Neural cell (in vitro differentiated cells): ENCODE measurements at regions not wholly inside any gene's neighbourhood (a gene's known extent, or its start where the extent isn't known, plus 50 kb on each side); places are given as distances from the start of the nearest gene placed in this dataset.

ENCODE experiments used
- H2AFZ ChIP-seq: fragments of 200-600, 300-800 bp; sonication (generic), shearing (Covaris generic); 2 replicates; pipeline ENCODE4 v1.6.0; 2014; ENCODE audit warnings: low read depth, mild to moderate bottlenecking, antibody characterized with exemption, low read length, moderate library complexity
- H3F3A ChIP-seq: fragments of 200-600 bp; shearing (Covaris generic); 2 replicates; pipeline ENCODE4 v1.6.1; 2016; ENCODE audit warnings: mild to moderate bottlenecking, moderate library complexity, mixed read lengths, antibody characterized with exemption, low read length; ENCODE audit not compliant: insufficient read depth, poor library complexity, severe bottlenecking
- H3K27ac ChIP-seq: fragments of 200-600, 300-800 bp; sonication (generic), shearing (Covaris generic); 2 replicates; pipeline ENCODE4 v1.5.1; 2014; ENCODE audit warnings: mild to moderate bottlenecking, low read length, moderate library complexity
- H3K27me3 ChIP-seq: fragments of 300-800, 200-600 bp; sonication (generic), shearing (Covaris generic); 2 replicates; pipeline ENCODE4 v1.6.0; 2014; ENCODE audit warnings: mild to moderate bottlenecking, low read depth, low read length, moderate library complexity; ENCODE audit not compliant: insufficient read depth
- H3K36me3 ChIP-seq: fragments of 300-800, 200-600 bp; sonication (generic), shearing (Covaris generic); 2 replicates; pipeline ENCODE4 v1.5.1; 2014; ENCODE audit warnings: mild to moderate bottlenecking, antibody characterized with exemption, low read length, moderate library complexity; ENCODE audit not compliant: insufficient read depth
- H3K4me2 ChIP-seq: fragments of 300-800, 200-600 bp; sonication (generic), shearing (Covaris generic); 2 replicates; pipeline ENCODE4 v1.6.0; 2014; ENCODE audit warnings: mild to moderate bottlenecking, low read length
- H3K4me3 ChIP-seq: fragments of 300-800, 200-600 bp; sonication (generic), shearing (Covaris generic); 2 replicates; pipeline ENCODE4 v1.5.1; 2014; ENCODE audit warnings: mild to moderate bottlenecking, low read length, moderate library complexity
- H3K79me2 ChIP-seq: fragments of 200-600 bp; shearing (Covaris generic); replicated peaks from 2 replicates; pipeline ENCODE4 v1.6.0; 2014; ENCODE audit warnings: mild to moderate bottlenecking, low read length, moderate library complexity; ENCODE audit not compliant: insufficient read depth
- H3K9ac ChIP-seq: fragments of 300-800, 200-600 bp; sonication (generic), shearing (Covaris generic); 2 replicates; pipeline ENCODE4 v1.6.1; 2016; ENCODE audit warnings: mild to moderate bottlenecking, low read length, mixed read lengths
- H3K9me2 ChIP-seq: fragments of 200-600 bp; shearing (Covaris generic); 2 replicates; pipeline ENCODE4 v1.6.1; 2016; ENCODE audit warnings: mild to moderate bottlenecking, low read length, mixed read lengths; ENCODE audit not compliant: insufficient read depth
- H3K9me3 ChIP-seq: fragments of 200-600, 300-800 bp; sonication (generic), shearing (Covaris generic); 2 replicates; pipeline ENCODE4 v1.6.1; 2016; ENCODE audit warnings: mild to moderate bottlenecking, mixed run types, low read length, moderate library complexity, mixed read lengths
- H4K20me1 ChIP-seq: fragments of 200-600 bp; shearing (Covaris generic); 2 replicates; pipeline ENCODE4 v1.6.1; 2016; ENCODE audit warnings: mild to moderate bottlenecking, mixed run types; ENCODE audit not compliant: insufficient read depth
- EP300 ChIP-seq: fragments of 450-650 bp; conservative IDR thresholded peaks from 2 replicates; pipeline ENCODE4 v1.6.1; 2014; ENCODE audit warnings: antibody characterized with exemption, mild to moderate bottlenecking, moderate library complexity; ENCODE audit not compliant: poor library complexity, severe bottlenecking
- EZH2 ChIP-seq: fragments of 200-600, 300-800 bp; shearing (Covaris generic), sonication (generic); IDR thresholded peaks from 2 replicates; pipeline ENCODE4 v1.6.1; 2014; ENCODE audit warnings: antibody characterized with exemption, low read length, borderline replicate concordance, mild to moderate bottlenecking; ENCODE audit not compliant: insufficient read depth, poor library complexity, severe bottlenecking
- MXI1 ChIP-seq: fragments of 450-650 bp; conservative IDR thresholded peaks from 2 replicates; pipeline ENCODE4 v1.6.1; 2014; ENCODE audit warnings: antibody characterized with exemption, mild to moderate bottlenecking; ENCODE audit not compliant: poor library complexity, severe bottlenecking
- POLR2AphosphoS5 ChIP-seq: IDR thresholded peaks from 2 replicates; pipeline ENCODE4 v1.6.1; 2012
- RAD21 ChIP-seq: fragments of 450-650 bp; conservative IDR thresholded peaks from 2 replicates; pipeline ENCODE4 v1.6.1; 2014; ENCODE audit warnings: antibody characterized with exemption, mild to moderate bottlenecking, moderate library complexity
- SMC3 ChIP-seq: fragments of 450-650 bp; conservative IDR thresholded peaks from 2 replicates; pipeline ENCODE4 v1.6.1; 2014; ENCODE audit warnings: antibody characterized with exemption, mild to moderate bottlenecking, moderate library complexity; ENCODE audit not compliant: poor library complexity
- TAF1 ChIP-seq: IDR thresholded peaks from 2 replicates; pipeline ENCODE4 v1.6.1; 2012; ENCODE audit warnings: low read depth
- TF ChIP-seq, protein P1 (sequence below): IDR thresholded peaks from 2 replicates; pipeline ENCODE4 v1.6.1; 2012; ENCODE audit warnings: borderline replicate concordance
- TF ChIP-seq, protein P2 (sequence below): fragments of 450-650 bp; IDR thresholded peaks from 2 replicates; pipeline ENCODE4 v1.5.1; 2014; ENCODE audit warnings: antibody characterized with exemption, mild to moderate bottlenecking, moderate library complexity; ENCODE audit not compliant: poor library complexity, severe bottlenecking

DNA sequence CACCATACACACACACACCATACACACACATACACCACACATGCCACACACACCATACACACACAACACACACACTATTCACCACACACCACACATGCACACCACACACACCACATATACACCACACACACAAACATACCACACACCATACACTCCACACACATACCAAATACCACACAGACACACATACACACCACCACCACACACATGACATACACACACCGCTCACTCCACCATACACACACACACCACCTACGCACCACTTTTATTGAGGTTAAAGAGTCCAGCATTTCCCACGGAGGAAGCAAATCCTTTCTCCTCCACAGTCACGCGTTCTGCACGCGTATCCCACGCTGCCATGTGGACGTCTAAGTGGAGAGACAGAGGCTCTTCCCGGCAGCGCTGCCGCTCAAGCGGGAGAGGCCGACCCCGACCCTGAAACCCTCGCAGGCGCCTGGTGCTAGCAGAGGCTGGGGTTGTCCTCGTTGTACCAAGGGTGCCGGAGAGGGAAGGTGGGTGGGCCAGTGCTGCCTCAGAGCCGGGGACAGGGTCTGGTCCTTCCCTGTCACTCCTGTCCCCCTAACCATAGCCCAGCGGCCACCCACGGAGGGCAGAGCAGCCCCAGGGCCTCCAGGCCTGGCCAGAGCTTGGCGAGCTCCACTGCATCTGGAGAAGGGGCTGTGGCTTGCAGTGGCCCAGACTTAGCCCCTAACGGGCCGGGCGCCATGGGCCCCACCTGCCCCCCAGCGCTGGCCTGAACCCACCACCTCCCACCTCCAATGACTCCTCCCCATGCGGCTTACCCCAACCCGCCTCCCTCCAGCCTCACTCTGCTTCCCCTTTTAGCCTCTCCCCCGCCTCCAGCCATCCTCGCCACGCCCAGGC is 1495.0 kb downstream of the BRD1 start:
- Histone ChIP-seq H3F3A (no peaks in the 10 kb centered on the region), H3K9me3 (peaks cover 4% of the 10 kb centered on the region), H4K20me1 (no peaks in the 10 kb centered on the region), H3K79me2 (no peaks in the 10 kb centered on the region), H3K36me3 (no peaks in the 10 kb centered on the region), H3K9ac (no peak overlapping the region), H3K27me3 (no peaks in the 10 kb centered on the region), H2AFZ (no peak overlapping the region), H3K4me3 (no peak overlapping the region), H3K4me2 (no peak overlapping the region), H3K9me2 (no peaks in the 10 kb centered on the region), H3K27ac (no peak overlapping the region)
- TF ChIP-seq RAD21: no peak
- no peak for TF ChIP-seq TAF1
- TF ChIP-seq, protein P1, sequence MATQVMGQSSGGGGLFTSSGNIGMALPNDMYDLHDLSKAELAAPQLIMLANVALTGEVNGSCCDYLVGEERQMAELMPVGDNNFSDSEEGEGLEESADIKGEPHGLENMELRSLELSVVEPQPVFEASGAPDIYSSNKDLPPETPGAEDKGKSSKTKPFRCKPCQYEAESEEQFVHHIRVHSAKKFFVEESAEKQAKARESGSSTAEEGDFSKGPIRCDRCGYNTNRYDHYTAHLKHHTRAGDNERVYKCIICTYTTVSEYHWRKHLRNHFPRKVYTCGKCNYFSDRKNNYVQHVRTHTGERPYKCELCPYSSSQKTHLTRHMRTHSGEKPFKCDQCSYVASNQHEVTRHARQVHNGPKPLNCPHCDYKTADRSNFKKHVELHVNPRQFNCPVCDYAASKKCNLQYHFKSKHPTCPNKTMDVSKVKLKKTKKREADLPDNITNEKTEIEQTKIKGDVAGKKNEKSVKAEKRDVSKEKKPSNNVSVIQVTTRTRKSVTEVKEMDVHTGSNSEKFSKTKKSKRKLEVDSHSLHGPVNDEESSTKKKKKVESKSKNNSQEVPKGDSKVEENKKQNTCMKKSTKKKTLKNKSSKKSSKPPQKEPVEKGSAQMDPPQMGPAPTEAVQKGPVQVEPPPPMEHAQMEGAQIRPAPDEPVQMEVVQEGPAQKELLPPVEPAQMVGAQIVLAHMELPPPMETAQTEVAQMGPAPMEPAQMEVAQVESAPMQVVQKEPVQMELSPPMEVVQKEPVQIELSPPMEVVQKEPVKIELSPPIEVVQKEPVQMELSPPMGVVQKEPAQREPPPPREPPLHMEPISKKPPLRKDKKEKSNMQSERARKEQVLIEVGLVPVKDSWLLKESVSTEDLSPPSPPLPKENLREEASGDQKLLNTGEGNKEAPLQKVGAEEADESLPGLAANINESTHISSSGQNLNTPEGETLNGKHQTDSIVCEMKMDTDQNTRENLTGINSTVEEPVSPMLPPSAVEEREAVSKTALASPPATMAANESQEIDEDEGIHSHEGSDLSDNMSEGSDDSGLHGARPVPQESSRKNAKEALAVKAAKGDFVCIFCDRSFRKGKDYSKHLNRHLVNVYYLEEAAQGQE: no peak
- no peak for TF ChIP-seq EZH2
- no peak for TF ChIP-seq SMC3
- TF ChIP-seq, protein P2, sequence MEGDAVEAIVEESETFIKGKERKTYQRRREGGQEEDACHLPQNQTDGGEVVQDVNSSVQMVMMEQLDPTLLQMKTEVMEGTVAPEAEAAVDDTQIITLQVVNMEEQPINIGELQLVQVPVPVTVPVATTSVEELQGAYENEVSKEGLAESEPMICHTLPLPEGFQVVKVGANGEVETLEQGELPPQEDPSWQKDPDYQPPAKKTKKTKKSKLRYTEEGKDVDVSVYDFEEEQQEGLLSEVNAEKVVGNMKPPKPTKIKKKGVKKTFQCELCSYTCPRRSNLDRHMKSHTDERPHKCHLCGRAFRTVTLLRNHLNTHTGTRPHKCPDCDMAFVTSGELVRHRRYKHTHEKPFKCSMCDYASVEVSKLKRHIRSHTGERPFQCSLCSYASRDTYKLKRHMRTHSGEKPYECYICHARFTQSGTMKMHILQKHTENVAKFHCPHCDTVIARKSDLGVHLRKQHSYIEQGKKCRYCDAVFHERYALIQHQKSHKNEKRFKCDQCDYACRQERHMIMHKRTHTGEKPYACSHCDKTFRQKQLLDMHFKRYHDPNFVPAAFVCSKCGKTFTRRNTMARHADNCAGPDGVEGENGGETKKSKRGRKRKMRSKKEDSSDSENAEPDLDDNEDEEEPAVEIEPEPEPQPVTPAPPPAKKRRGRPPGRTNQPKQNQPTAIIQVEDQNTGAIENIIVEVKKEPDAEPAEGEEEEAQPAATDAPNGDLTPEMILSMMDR: no peak
- no peak for TF ChIP-seq EP300
- TF ChIP-seq MXI1: no peak
- no peak for TF ChIP-seq POLR2AphosphoS5

DNA sequence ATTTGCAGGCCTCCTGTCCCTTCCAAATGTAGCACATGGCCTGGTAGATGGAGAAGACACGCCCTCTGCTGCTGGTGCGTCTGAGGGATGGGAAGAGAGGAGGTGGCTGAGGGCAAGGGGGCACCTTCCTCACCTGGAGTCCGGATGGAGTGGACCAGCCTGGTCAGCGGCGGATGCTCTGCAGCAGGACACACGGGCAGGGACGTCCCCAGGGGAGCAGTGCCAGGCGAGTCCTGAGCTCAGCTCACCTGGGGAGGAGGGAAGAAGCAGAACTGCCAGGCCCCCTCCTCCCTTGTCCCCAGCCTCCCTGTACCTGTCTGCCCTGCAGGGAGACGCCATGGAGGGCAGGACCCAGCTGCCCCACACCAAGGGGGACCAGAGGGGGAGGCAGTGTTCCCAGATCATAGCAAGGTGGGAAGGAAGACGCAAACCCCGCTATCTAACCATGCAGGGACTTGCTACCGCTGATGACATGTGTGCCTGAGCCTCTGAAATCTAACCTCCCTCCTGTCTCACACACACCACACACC is 1495.9 kb downstream of the BRD1 start:
- H3K27ac ChIP-seq: no peak overlapping the region
- no peaks in the 10 kb centered on the region for H3K9me2 ChIP-seq
- no peak overlapping the region for H3K4me2 ChIP-seq
- peaks cover 4% of the 10 kb centered on the region for H3K9me3 ChIP-seq
- H3K36me3 ChIP-seq: no peaks in the 10 kb centered on the region
- no peak overlapping the region for H3K4me3 ChIP-seq
- H3K79me2 ChIP-seq: no peaks in the 10 kb centered on the region
- no peaks in the 10 kb centered on the region for H4K20me1 ChIP-seq
- no peak overlapping the region for H2AFZ ChIP-seq
- H3K9ac ChIP-seq: no peak overlapping the region
- TF ChIP-seq MXI1: no peak
- no peaks in the 10 kb centered on the region for H3F3A ChIP-seq
- no peaks in the 10 kb centered on the region for H3K27me3 ChIP-seq
